ENCODE measurements at regions not wholly inside any gene's neighbourhood (a gene's known extent, or its start where the extent isn't known, plus 50 kb on each side); places are given as distances from the start of the nearest gene placed in this dataset.

GRCh38 chr3:167950212-167950611 lies 145.5 kb downstream of the GOLIM4 start:
- H2BK12ac ChIP-seq (ENCODE audit: insufficient read length, low read depth, low read length): no peak overlapping the region
- H3K9me3 ChIP-seq (ENCODE audit: control insufficient read depth, low read depth, low read length): no peaks in the 10 kb centered on the region
- no peak overlapping the region for H3K4me3 Mint-ChIP-seq
- no peak overlapping the region for H3K27ac ChIP-seq (ENCODE audit: insufficient read length, low read depth, low read length)
- H3K23ac ChIP-seq (ENCODE audit: insufficient read length, low read depth, low read length): no peak overlapping the region
- H3K9ac ChIP-seq (ENCODE audit: extremely low read depth, insufficient read length, low read length): no peak overlapping the region
- H2AFZ ChIP-seq (ENCODE audit: low read length): no peak overlapping the region
- no peak overlapping the region for H3K4ac ChIP-seq (ENCODE audit: low read depth, low read length)
- H2BK20ac ChIP-seq (ENCODE audit: low read depth, low read length, poor library complexity, severe bottlenecking): no peak overlapping the region
- H3T11ph ChIP-seq (ENCODE audit: low read length): no peak overlapping the region
- no peaks in the 10 kb centered on the region for H3K79me2 ChIP-seq (ENCODE audit: insufficient read depth, low read length)
- H3K79me1 ChIP-seq (ENCODE audit: insufficient read depth, low read depth, low read length, poor library complexity, severe bottlenecking): no peaks in the 10 kb centered on the region
- no CpG with 5 or more reads among the region's 5 CpGs for WGBS (ENCODE audit: extremely low coverage, insufficient read length, low lambda C conversion rate)
- no peak overlapping the region for H3K4me2 ChIP-seq (ENCODE audit: insufficient read depth, insufficient read length, low read length)
- no peaks in the 10 kb centered on the region for H3K36me3 Mint-ChIP-seq (ENCODE audit: insufficient read depth in 1 of 3, low read depth in 3 of 3)
- H3K18ac ChIP-seq (ENCODE audit: insufficient read length, low read depth, low read length): no peak overlapping the region
- no peak overlapping the region for H3K56ac ChIP-seq (ENCODE audit: insufficient read length, low read depth, low read length)
- no peak overlapping the region for H2AK5ac ChIP-seq (ENCODE audit: insufficient read length, low read length)
- H3K27me3 Mint-ChIP-seq (ENCODE audit: low read depth): no peaks in the 10 kb centered on the region
- no peak for DNase-seq
- H3K27ac Mint-ChIP-seq: no peak overlapping the region
- H2BK15ac ChIP-seq (ENCODE audit: low read depth, low read length): no peak overlapping the region
- H4K20me1 ChIP-seq (ENCODE audit: control insufficient read depth, insufficient read depth, insufficient read length): no peaks in the 10 kb centered on the region
- no peak overlapping the region for H2BK5ac ChIP-seq (ENCODE audit: insufficient read length, low read length)
- H4K5ac ChIP-seq (ENCODE audit: insufficient read length, low read depth, low read length): no peak overlapping the region
- no peaks in the 10 kb centered on the region for H3K27me3 ChIP-seq (ENCODE audit: insufficient read depth, low read length)
- peaks cover 4 to 6% of the 10 kb centered on the region in 2 experiments; a peak in 3 of 4 replicates for H3K4me1 Mint-ChIP-seq
- H2BK120ac ChIP-seq (ENCODE audit: low read depth, low read length, poor library complexity, severe bottlenecking): no peak overlapping the region
- H3K9me3 Mint-ChIP-seq: no peaks in the 10 kb centered on the region; a peak in 1 of 5 replicates
- H4K91ac ChIP-seq (ENCODE audit: insufficient read length, low read depth, low read length): no peak overlapping the region
- H4K8ac ChIP-seq (replicated peaks; ENCODE audit: insufficient read length, low read depth, low read length): no peak overlapping the region
- H3K23me2 ChIP-seq (ENCODE audit: insufficient read length, low read depth, low read length, poor library complexity, severe bottlenecking): no peaks in the 10 kb centered on the region
- no peaks in the 10 kb centered on the region; the same call in 1 of the 2 replicates for H3K4me1 ChIP-seq (ENCODE audit: insufficient read depth, low read length)
- no peak overlapping the region for H3K14ac ChIP-seq (ENCODE audit: insufficient read depth, low read length)
- TF ChIP-seq CTCF (conservative IDR thresholded peaks at IDR 0.05): no peak

All from H9 (cell line).